NCI-H1105 treated with DMSO at 0.1 percent for 48 hours (cell line): ENCODE measurements at regions not wholly inside any gene's neighbourhood (a gene's known extent, or its start where the extent isn't known, plus 50 kb on each side); places are given as distances from the start of the nearest gene placed in this dataset.
"Not testable (repeated sequence)": the region's sequence is repeated elsewhere in the genome, so short reads cannot be mapped to it uniquely, and the experiment has no call there.

Experiments
- DNase-seq: peaks from one replicate; lab custom pipeline; 2025; lab: John Stamatoyannopoulos, UW

DNA sequence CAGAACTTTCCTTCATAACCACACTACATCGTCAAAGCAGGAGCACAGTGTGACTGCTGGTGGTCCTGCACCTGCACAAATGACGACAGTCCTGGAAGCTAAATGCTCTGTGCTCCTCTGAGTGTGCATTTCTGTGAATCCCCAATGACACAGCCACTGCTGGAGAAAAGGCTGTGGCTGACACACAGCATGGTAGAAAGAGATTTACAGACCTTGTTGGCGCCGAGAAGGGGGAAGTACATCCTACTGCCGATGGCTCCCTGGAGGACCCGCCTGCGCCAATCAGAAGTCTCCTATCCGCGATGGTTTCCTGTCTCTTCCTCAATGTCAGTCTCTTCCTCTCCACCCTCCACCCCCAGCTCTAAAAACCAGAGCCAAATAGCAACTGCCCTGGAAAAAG lies 115.4 kb upstream of the RAB4A start:
- no peak for DNase-seq

DNA sequence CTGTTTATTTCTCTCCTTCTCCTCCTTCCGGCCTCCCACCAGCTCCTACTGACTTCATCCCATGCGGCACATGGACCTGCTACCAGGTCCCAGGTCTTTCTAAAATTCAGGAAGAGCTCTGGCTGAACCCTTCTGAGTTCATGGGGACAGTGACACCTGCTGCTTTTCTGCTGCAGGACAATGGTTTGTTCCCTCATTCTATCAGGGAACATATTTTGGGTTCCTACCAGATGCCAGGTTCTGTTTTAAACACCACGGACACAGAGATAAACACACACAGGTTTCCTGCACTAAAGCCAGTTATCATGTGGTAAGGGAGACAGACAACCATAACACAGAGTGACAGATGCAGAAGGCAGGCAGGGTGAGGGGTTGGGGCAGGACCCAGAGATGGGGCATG lies 114.0 kb upstream of the RAB4A start:
- no peak for DNase-seq

DNA sequence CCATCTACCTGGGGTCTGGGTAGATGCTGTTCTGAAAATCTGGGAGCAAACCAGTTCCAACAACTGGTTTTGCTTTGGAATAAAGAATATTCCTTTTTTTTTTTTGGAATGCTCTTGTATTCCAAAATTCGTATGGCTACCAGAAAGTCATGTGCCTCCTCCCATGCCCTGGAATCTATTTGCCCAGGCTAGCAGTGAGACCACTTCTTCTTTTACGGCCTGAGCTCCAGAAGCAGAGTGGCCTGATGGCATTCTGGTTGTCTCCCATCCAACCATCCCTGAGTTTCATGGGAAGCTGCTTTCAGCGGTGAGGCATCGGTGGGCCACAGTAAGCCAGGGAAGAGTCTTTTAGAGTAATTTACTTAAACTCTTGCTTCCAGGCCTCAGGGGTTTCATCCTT lies 113.4 kb upstream of the RAB4A start:
- no peak for DNase-seq

DNA sequence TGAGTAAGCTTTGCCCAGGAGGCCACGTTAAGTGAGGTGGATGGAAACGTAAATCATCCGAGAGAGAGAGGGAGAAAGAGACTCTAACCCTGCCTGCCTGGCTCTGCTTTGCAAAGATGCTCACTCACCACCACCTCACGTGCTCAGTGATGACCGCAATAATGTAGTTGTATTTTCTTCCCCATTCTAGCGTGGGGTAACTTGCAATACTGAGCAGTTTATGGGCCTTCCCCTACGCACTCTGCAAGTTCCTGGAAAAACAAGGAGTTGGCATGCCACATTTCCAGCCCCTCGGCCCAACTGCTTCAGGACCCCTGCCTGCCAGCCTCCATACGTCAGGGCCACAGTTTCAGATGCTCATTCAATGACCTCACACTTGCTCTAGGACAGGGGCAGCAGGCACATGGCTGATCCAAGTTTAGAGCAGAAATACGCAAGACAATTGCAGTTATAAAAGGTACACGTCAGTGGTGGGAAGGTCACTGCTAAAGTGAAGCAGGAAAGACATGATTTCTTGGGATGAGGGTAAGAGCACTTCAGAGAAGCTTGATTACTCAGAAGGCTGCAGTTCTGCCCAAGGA lies 112.5 kb upstream of the RAB4A start:
- DNase-seq, result no peak

DNA sequence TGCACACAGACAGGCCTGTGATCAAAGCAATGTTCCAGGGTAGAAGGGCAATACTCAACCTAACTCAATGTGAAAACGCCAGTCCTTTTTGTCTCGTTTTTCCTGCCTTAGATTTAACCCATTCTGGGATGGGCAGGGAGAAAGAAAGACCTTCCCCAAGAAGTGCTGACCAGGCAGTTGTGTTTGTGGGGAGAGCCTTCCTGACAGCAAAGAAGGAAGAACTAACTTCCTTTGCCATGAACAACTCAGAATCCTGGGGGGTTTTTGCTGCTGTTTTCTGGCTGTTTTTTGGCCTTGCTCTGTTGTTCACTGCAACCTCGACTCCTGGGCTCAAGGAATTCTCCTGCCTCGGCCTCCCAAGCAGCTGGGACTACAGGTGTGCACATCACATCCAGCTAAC lies 112.0 kb upstream of the RAB4A start:
- DNase-seq, result no peak

DNA sequence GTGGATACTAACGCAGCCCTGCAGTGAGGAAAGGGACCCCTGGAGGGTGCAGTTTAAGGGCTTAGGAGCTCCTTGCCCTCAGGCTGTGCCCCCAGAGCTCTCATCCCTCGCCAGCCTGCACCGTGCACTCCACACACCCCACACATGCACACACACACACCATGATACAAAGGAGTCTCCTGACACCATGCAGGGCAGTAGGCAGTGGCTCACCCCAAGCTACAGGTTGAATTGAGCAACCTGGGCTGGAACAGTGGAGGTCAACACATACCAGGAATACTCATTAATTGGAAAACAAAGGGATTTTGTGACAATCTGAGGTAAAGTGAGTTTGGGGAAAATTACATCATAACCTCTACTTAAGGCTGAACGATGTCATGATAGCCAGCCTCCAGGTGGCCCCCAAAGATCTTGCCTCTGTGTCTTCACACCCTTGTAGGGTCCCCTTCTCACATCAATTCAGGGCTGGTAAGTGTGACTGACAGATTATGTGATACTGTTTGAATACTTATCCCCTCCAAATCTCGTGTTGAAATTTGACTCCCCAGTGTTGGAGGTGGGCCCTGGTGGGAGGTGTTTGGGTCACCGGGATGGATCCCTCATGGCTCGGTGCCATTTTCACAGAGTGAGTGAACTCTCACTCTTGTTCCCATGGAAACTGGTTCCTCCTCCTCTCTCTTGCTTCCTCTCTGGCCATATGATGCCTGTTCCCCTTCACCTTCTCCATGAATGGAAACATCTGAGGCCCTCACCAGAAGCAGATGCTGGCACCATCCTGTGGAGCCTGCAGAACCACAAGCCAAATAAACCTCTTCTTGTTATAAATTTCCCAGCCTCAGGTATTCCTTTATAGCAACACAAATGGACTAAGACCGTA lies 111.0 kb upstream of the RAB4A start:
- peak; percentile 51 for DNase-seq

DNA sequence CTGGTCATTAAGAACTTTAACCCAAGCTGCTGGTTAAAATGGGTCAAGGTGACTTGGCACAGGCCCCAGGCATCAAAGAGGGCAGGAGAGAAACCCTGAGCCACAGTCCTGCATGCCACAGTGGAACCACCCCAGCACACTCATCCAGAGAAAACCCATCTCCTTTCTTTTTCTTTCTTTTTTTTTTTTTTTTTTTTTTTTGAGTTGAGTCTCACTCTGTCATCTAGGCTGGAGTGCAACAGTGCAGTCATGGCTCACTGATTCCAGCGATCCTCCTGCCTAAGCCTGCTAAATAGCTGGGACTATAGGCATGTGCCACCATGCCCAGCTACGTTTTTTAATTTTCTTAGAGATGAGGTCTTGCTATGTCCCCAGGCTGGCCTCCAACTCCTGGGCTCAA lies 109.2 kb upstream of the RAB4A start:
- DNase-seq, result no peak

DNA sequence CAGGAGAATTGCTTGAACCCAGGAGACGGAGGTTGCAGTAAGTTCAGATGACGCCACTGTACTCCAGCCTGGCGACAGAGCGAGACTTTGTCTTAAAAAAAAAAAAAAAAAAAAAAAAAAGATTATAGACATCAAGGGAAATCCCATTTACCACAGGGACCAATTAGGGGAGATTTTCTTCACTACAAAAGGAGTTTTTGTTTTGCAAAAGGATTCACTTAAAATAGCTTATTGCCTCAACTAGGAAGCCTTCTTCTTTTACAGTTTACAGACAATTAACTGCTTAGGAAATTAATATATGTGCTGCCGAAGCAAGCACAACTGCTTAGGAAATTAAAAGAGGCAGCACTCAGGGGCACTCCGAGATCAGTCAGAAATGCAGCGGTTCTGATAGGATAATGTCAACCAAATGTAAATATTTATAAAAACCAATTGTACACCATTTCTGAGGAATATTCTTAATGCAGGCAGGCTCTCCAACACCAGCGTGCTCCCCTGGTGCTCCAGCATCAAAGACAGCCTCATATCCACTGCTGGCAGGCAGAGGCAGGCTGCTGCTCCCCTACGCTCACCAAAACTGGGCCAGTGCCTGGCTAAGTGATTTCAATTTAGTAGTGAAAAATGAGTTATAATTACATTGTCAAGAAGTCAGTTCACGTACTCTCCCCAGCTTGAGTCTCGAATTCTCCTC lies 107.9 kb upstream of the RAB4A start:
- DNase-seq, result no peak

DNA sequence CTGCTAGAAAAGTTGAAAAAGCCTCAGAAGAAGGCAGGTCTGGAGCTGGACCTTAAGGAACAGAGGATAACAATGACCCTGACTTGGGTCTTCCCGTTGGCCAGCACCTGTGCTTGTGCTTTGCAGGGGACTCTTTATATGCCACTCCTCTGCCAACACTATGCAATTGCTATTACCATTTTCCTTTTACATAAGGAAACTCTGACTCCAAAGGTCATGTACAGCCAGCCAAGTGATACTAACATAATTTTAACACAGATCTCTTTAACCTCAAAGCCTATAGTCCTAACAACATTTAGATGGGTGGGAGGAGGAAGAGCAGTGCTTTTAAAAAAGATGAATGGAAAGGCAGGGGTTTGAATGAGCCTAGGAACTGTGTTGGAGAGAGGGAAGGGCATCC lies 106.6 kb upstream of the RAB4A start:
- no peak for DNase-seq

DNA sequence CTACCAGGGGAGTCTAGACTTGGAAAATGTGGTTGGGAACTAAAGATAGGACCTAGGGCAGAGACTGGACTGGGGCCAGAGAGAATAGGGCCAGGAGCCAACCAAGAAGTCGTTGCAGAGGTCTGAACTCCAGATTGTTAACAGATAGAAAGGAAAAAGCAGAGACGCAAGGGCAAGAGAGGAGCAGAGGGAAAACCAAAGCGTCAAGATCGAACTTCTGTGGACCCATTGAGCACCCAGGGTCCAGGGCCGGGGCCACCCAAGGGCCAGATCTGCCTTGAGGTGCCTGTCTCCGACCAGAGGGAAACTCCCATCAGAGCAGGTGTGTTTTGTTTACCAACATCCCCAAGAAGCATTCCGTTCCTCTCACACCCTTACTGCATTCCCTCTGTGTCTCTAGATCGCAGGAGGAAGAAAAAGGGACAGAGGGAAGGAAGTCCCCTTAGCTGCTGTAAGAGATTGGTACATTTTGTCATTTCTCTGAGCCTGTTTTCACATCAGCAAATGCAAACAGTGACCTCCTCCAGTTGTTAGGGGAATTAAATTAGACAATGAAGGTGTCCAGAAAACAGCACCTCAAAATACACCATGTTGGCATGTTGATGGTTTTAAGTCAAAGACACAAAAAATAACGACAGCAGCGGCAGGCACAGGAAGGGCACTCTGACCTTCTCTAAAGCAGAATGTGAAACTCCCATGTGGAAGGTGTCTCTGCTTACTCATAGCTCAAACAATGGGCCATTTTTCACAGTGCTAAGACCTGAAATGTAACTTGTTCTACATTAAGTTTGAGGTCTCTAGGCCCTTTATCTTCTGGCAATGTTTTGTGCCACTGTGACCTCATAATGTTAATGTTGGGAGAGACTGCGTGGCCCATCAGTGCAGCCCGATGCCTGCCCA lies 105.8 kb upstream of the RAB4A start:
- DNase-seq, result no peak

DNA sequence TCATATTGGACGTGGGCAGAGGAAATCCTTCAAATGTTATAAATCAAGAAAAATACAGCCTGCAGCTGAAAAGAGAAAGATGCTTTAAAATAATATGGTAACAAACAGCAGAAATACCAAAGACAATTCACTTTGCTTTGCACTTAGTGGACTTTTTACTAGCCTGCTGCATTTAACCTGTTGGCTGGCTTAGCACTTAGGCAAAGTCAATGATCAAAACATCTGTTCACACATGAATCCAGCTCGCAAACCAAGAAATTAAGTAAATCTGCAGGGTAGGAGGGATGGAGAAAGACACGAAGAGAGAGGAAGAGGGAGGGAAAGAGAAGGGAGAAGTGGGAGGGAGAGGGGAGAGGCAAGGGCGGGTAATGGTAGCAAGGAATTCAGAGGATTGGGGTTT lies 103.6 kb upstream of the RAB4A start:
- DNase-seq, result no peak

DNA sequence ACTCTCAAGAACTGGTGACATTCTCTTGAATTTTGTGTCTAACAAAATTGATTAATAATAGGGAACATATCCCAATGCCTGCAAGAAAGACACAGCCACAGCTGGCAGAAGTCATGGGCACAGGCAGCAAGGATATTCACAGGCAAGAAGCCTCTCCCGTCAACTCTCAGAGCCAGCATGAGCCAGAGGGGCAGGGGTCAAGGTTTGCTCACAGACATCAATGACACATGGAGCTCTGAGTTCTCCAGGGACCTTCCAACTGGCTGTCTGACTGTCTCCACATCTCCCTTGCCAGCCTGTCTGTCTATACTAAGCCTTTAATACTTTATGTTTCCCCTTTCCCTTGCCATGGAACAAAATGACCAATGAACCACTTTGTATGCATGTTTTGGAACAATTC lies 101.5 kb upstream of the RAB4A start:
- DNase-seq, result no peak

DNA sequence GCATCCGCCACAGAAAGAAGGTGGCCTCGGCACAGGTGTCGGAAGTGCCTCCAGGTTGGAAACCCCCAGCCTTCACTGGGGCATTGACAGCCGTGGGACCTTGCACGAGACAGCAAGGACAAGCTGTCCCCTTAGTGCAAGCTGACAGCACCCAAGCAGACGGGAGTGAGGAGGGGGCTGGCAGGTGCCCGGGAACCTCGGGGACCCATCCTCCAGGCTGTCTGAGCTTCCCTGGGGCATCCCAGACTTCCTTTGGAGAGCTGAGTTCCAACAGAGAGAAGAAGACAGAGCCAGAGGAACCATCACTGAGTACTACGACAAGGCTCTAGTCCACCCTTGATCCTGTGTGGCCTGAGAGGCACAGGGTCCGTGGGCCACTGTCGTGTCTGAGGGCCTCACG lies 100.6 kb upstream of the RAB4A start:
- DNase-seq, result no peak

DNA sequence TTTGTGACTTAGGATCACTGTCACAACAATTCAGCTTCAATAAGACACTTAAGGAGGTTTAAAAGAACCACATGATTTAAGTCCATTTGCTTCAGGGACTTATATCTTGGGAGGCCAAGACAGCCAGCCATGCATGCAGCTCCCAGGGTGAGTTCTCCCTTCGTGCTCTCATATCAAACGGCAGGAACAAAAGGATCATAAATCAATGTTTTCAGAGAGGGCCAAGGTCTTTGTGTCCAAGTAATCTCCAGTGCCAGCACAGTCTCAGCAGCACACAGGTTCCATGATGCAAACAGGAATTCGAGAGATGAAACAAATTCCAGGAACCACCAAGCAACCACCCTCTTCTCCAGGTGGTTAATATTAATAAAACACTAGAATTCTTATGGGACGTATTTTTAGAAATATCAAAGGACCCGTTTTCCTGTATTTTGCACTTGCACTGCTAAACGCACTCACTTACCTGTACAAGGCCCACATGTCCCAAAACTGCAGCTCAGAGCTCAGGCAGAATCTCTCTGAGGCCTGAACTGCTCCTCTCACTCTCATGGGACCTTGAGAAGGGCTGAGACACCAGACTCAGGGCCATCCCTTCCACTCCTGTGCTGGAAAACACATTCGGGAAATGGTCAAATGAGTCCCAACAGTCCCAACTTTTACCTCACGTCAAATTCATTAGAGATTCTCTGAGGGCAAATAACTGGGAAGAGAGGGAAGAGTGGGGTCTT lies 100.0 kb upstream of the RAB4A start:
- no peak for DNase-seq

DNA sequence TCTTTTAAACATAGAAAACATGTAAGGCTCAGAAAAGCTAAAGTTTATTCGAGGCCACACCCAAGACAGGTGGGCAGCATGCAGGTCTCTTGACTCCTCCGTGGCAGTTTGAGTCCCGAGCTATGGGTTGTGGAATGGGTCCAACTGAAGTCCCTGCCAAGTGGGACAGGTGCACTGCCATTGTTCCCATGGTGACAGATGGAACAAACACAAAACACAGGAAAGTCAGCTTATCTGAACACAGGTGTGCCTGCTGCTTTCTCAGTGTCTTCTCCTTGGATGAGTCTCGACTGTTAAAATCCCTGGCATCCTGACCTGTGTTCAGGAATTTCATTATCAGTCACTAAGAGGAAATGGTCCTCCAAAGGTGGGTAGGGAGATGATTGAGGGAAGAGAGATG lies 99.0 kb upstream of the RAB4A start:
- peak; percentile 86 for DNase-seq

DNA sequence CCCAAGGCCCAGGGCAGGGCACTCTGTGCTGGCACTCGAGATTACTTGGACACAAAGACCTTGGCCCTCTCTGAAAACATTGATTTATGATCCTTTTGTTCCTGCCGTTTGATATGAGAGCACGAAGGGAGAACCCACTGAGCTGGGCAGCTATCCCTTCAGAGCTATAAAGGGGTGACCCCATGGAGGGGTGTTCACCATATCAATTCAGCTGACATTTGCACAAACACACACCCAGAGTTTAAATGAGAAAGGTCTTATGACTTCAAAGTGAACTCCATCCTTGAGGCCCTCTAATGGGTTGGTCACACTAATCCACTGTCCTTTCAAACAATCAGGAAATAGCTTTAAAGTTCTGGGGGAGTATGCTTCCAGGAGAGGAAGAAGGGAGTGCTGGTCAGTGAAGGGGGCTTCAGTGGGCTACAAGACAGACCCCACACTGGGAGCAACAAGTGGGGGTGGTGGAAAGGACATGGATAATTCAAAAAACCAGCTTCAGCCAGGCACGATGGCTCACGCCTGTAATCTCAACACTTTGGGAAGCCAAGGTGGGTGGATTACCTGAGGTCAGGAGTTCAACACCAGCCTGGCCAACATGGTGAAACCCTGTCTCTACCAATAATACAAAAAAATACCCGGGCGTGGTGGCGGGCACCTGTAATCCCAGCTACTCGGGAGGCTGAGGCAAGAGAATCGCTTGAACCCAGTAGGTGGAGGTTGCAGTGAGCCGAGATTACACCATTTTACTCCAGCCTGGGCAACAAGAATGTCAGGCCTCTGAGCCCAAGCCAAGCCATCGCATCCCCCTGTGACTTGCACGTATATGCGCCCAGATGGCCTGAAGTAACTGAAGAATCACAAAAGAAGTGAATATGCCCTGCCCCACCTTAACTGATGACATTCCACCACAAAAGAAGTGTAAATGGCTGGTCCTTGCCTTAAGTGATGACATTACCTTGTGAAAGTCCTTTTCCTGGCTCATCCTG lies 97.1 kb upstream of the RAB4A start:
- not testable (repeated sequence) for DNase-seq

DNA sequence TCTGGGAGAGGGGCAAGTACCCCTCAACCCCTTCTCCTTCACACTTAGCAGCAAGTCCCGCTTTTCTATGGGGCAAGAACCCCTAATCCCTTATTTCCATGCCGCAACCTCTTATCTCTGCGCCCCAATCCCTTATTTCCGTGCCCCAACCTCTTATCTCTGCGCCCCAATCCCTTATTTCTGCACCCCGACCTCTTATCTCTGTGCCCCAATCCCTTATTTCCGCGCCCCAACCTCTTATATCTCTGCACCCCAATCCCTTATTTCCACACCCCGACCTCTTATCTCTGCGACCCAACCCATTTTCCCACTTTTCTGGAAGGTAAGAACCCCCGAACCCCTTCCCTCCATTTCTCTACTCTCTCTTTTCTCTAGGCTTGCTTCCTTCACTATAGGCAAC lies 95.6 kb upstream of the RAB4A start:
- not testable (repeated sequence) for DNase-seq

DNA sequence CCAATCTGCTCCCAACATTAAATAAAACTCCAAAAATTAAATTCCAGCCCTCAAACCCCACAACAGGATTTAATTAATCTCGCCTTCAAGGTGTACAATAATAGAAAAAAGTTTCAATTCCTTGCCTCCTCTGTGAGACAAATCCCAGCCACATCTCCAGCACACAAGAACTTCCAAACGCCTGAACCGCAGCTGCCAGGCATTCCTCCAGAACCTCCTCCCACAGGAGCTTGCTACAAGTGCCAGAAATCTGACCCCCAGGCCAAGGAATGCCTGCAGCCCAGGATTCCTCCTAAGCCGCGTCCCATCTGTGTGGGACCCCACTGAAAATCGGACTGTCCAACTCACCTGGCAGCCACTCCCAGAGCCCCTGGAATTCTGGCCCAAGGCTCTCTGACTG lies 94.5 kb upstream of the RAB4A start:
- DNase-seq, result not testable (repeated sequence)

DNA sequence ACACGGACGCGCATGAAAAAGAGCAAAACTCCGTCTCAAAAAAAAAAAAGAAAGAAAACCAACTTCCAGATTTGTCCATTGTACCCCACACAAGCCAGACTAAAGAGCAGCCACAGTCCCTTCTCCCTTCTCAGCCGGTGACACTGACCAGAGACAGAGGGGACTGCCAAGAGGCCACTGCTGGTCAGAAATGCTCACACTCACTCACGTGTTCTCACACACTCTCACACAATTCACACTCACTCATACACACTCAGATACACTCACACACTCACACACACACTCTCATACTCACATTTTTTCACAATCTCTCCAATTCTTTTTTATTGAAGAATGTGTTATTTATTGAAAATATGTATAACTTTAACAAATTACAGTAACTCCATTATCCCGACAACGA lies 90.8 kb upstream of the RAB4A start:
- no peak for DNase-seq

DNA sequence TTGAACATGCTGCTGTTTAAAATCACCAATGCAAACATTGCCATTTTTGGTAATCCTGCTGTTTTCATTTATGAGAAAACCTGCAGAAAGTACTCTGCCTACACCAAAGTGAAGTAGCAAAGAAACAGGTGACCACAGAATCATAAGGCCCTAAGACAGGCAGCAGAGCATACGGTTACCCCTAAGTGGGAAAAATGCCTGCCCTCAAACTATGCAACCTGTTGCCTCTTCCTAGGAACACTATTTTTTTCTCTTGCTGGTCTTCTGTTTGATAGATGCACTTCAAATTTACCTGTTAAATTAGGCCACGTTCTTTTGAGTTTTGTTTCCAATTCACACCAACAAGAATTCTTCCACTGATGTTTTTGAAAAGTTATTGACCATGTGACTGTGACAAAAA lies 89.5 kb upstream of the RAB4A start:
- DNase-seq, result no peak
